NCI-H748 (cell line): ENCODE measurements at regions not wholly inside any gene's neighbourhood (a gene's known extent, or its start where the extent isn't known, plus 50 kb on each side); places are given as distances from the start of the nearest gene placed in this dataset.

Source experiments
- DNase-seq: peaks from one replicate; lab custom pipeline; 2025; ENCODE audit not compliant: unreplicated experiment; lab: John Stamatoyannopoulos, UW

DNA sequence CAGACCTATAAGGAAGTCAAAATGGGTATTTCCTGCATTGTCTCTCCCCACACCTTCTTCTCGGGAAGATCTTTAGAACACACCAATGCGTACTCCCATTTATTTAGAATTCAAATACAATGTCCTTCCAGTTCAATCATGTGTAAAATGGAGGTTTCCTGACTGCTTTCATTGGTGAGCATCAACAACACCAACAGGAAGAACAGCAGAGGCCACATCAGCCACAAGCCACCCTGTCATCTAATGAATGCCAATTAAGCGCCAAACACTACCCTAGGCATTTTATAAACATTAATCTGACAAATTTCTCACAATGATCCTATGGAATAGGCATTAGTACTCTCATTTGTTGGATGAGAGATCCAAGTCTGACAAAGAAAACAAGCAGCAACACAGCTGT lies 68.4 kb upstream of the SMLR1 start:
- no peak for DNase-seq

DNA sequence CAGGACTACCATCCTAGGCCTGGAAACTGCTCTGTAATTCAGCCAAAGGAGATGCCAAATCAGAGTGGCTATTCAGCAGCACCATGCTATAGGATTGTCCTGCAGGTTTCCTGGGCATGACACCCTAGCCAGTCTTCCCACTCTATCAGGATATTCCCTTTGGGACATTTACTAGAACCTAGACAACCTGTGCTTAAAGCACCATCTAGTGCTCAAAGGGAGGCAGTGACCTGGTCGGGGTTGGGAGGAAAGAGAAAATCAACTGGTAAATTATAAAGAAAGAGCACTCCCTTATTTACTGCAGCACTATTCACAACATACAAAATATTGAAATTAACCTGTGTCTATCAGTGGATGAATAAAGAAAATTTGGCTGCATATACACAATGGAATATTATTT lies 67.2 kb upstream of the SMLR1 start:
- no peak for DNase-seq

DNA sequence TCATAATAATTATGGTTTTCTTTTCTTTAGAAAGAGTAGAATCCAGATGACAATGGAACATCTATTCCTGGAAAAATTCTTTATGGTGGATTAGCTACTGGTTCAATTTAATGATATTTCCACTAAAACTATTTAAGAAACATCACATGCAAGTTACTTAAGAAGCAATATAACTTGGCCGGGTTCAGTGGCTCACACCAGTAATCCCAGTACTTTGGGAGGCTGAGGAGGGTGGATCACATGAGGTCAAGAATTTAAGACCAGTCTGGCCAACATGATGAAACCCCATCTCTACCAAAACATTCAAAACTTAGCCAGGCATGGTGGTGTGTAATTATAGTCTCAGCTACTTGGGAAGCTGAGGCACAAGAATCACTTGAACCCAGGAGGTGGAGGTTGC lies 65.9 kb upstream of the SMLR1 start:
- no peak for DNase-seq

DNA sequence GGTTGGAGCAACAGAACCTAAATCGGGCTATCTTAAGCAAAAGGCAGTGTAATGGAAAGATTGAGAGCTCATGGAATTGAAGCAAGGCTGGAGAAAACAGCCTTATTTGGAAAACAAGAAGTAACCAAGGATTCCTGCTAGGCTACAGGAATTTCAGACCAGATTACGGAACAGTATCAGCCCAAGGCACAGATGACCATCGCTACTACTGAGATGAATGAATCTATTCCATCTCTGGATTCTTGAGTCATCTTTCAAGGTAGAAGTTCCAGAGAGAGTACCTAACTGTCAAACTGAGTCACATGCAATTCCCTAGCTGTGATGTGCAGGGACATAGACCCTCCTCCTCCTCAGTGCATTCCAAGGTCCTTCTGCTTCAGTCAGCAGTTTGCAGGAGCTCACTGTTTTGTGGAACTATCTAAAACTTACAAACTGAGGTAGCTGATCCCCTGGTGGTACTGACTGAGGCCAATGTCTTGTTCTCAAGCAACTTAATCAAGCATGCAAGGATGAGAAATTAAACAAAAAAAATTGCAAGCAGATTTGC lies 62.0 kb upstream of the SMLR1 start:
- DNase-seq: no peak

DNA sequence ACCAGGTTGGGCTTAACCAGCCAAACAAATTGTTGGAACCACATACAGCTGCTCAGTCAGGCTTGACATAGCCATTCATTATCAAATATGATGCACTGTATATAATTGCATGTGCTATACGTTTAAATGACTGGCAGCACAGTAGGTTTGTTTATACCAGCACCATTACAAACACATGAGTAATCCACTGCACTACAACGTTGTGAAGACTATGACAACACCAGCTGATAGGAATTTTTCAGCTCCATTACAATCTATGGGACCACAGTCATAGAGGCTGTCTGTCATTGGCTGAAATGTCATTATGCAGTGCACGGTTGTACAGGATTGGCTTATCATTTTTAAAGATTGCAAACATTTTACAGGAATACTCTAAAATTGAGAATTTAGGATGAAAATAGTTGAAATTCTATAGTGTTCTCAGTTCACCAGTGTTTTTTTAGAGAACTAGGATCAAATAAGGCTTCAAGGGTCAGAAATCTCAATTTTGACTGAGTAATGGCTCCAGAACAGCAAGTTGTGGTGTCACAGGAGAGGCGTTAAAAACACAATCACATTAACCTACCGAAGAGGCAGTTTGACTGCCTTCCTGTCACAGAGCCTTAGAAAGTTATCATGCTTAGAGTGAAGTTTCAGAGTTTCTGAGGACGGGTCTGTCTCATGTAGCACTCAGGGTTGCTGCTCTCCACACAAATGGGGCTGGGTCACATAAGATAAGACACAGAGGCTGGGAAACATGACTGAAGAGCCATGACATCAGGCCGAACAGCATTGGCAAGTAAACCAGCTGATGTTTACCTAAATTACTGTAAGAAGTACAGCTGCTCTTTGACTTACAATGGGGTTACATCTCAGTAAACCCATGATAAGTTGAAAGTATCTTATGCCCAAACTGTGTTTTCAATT lies 60.7 kb upstream of the SMLR1 start:
- no peak for DNase-seq

DNA sequence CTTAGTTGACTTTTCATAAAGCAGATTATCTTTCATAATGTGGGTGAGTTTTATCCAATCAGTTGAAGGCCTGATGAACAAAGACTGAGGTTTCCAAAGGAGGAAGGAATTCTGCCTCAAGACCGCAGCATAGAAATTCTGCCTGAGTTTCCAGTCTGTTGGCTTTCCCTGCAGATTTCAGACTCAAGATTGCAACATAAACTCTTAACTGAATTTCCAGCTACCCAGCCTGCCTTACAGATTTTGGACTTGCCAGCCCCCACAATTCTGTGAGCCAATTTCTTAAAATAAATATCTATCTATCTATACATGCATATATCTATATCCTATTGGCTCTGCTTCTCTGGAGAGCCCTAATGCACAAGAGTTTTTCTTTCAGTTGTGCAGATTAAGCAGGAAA lies 57.3 kb upstream of the SMLR1 start:
- DNase-seq: no peak

DNA sequence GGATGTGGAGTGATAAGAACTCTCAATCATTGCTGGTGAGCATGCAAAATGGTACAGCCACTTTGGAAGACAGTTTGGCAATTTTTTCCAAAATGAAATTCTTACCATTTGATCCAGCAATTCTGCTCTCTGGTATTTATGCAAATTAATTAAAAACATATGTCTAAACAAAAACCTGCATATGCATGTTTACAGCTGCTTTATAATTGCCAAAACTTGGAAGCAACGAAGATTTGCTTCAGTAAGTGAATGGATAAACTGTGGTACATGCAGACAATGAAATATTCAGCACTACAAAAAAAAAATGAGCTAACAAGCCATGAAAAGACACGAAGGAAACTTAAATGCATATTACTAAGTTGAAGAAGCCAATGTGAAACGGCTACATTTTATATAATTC lies 55.5 kb upstream of the SMLR1 start:
- DNase-seq: no peak

DNA sequence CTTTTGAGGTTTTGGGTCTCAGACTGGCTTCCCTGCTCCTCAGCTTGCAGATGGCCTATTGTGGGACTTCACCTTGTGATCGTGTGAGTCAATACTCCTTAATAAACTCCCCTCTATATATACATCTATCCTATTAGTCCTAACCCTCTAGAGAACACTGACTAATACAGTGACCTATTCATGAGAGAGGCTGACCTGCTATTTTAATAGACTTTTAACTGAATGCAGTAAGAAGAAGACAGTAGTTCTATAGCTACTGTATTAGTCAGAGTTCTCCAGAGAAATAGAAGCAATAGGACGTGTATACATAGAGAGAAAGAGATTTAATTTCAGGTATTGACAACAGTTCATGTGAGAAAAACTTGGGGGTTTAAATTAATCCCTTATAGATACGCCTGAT lies 53.3 kb upstream of the SMLR1 start:
- no peak for DNase-seq

DNA sequence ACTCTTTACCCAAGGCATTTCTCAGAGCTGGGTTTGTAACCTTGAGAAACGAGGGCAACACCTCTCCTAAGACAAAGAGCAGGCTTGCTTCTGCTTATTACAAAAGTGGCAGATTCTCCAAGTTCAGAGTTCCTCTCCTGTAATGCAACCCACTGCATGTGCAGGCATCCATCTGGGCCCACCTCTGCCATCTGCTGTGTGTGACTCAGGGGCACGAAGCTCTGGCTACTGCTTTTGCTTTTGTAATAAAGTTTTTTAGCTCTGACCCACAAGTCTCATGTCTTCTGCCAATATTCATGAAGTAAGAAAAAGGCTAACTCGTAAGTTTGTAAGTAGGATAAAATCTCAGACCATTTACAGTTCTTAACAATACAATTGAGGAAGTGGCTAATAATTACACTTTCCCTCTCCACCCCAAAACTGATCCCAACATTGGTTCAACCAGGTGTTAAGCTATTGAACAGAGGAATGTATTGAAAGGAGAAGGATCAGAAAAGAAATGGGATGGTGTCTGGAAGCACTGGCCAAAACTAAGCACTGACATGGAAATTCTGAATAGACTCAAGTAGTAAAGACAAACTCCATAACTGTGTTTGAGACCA lies 51.7 kb upstream of the SMLR1 start:
- no peak for DNase-seq

DNA sequence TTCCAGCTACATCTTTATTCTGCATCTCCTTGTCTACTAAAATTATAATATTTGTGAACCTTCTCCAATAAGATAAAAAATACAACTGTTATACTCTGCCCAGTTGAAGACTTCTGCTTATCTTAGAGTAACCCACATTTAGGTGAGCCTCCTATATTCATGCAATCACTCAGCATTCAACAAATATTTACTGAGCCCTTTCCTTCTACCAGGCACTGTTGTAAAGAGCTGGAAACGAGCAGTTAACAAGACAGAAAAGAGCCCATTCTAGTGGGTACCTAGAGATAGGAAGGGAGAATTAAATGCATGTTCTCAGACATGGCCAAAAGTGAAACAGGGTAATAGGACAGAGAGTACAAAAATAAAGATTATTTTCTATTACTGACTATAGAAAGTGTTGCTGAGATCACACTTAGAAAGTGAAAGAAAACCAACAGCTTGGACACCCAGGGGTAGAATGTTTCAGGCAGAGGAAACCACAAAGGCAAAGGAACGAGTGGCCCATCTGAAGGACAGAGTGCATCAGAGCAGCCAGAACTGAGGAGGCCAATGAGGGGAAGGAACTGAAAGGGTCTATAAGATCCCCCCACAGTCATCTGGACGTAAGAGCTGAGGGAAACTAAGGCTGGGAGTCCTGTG lies 50.8 kb upstream of the SMLR1 start:
- no peak for DNase-seq
